ENCODE measurements at regions not wholly inside any gene's neighbourhood (a gene's known extent, or its start where the extent isn't known, plus 50 kb on each side); places are given as distances from the start of the nearest gene placed in this dataset.

DNA sequence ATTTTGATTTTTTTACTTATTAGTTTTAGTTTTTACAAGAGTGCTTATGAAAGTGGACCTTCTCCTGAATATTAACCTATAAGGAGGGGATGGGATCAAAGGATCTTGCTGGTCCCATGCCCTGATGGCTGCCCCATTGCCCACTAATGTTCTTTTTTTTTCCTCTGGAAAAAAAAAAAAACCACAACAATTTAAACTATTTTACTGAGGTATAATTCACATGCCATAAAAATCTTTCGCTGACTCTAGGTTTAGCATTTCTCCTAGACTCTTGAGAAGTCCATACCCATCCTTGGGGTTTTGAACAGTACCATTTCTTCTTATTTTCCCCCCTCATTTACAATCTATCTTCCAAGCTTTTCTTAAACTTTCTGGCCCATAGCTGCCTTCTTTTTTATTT, 481.8 kb downstream of the TFEC start:
- H3K9me2 ChIP-seq (replicated peaks; ENCODE audit: insufficient read depth, low read length) = no peaks in the 10 kb centered on the region
- no peaks in the 10 kb centered on the region for H3K9me3 ChIP-seq (replicated peaks; ENCODE audit: insufficient read depth, low read length)
- no peak for DNase-seq
- H3F3A ChIP-seq (ENCODE audit: insufficient read depth, low read length) = no peaks in the 10 kb centered on the region
- no peak overlapping the region for H3K27ac ChIP-seq (ENCODE audit: low read length)
- no peaks in the 10 kb centered on the region for H3K27me3 ChIP-seq (replicated peaks; ENCODE audit: insufficient read depth, low read length)
- no peaks in the 10 kb centered on the region for H3K79me2 ChIP-seq (ENCODE audit: low read length)
- TF ChIP-seq, protein P1, sequence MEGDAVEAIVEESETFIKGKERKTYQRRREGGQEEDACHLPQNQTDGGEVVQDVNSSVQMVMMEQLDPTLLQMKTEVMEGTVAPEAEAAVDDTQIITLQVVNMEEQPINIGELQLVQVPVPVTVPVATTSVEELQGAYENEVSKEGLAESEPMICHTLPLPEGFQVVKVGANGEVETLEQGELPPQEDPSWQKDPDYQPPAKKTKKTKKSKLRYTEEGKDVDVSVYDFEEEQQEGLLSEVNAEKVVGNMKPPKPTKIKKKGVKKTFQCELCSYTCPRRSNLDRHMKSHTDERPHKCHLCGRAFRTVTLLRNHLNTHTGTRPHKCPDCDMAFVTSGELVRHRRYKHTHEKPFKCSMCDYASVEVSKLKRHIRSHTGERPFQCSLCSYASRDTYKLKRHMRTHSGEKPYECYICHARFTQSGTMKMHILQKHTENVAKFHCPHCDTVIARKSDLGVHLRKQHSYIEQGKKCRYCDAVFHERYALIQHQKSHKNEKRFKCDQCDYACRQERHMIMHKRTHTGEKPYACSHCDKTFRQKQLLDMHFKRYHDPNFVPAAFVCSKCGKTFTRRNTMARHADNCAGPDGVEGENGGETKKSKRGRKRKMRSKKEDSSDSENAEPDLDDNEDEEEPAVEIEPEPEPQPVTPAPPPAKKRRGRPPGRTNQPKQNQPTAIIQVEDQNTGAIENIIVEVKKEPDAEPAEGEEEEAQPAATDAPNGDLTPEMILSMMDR (IDR thresholded peaks at IDR 0.05; ENCODE audit: low read length) = no peak
- TF ChIP-seq EZH2phosphoT487 (IDR thresholded peaks at IDR 0.05; ENCODE audit: low read length) (no peak), EZH2 (optimal IDR thresholded peaks at IDR 0.05; ENCODE audit: low read depth, low read length) (no peak)
- H3K4me1 ChIP-seq (ENCODE audit: low read length) = no peaks in the 10 kb centered on the region
- H3K36me3 ChIP-seq (replicated peaks; ENCODE audit: insufficient read depth, low read length) = no peaks in the 10 kb centered on the region
- no peaks in the 10 kb centered on the region for H4K20me1 ChIP-seq (ENCODE audit: insufficient read depth, low read length)
- H3K9ac ChIP-seq (ENCODE audit: low read length) = no peak overlapping the region
- no peak overlapping the region for H3K4me2 ChIP-seq (ENCODE audit: low read depth, low read length)
- H2AFZ ChIP-seq (ENCODE audit: low read length) = no peak overlapping the region
- no peak overlapping the region for H3K4me3 ChIP-seq (ENCODE audit: low read length)

DNA sequence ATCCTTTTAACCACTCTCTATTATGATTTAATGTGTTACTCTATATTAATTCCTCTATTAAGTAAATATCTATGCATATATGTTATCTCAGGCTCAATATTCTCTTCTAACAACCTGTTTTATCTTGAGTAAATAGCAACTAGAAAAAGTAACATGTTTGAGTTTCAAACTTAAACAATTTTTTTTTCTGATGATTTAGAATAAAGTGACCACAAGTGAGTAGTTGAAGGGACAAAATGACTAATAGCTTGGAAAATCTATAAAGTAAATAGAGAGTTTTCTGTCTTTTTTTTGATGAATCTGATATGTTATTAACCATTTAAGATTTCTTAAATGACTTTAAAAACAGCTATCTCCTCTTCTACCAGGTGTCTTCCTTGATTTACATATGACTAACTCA, 483.8 kb downstream of the TFEC start:
- Histone ChIP-seq H3K79me2 (ENCODE audit: low read length) (no peaks in the 10 kb centered on the region), H3K27ac (ENCODE audit: low read length) (no peak overlapping the region), H4K20me1 (ENCODE audit: insufficient read depth, low read length) (no peaks in the 10 kb centered on the region), H3K9me2 (replicated peaks; ENCODE audit: insufficient read depth, low read length) (no peaks in the 10 kb centered on the region), H2AFZ (ENCODE audit: low read length) (no peak overlapping the region), H3F3A (ENCODE audit: insufficient read depth, low read length) (no peaks in the 10 kb centered on the region), H3K36me3 (replicated peaks; ENCODE audit: insufficient read depth, low read length) (no peaks in the 10 kb centered on the region), H3K9me3 (replicated peaks; ENCODE audit: insufficient read depth, low read length) (no peaks in the 10 kb centered on the region), H3K4me3 (ENCODE audit: low read length) (no peak overlapping the region), H3K27me3 (replicated peaks; ENCODE audit: insufficient read depth, low read length) (no peaks in the 10 kb centered on the region), H3K4me1 (ENCODE audit: low read length) (no peaks in the 10 kb centered on the region), H3K9ac (ENCODE audit: low read length) (no peak overlapping the region), H3K4me2 (ENCODE audit: low read depth, low read length) (no peak overlapping the region)
- TF ChIP-seq, protein P1 (IDR thresholded peaks at IDR 0.05; ENCODE audit: low read length) = no peak
- TF ChIP-seq EZH2 (optimal IDR thresholded peaks at IDR 0.05; ENCODE audit: low read depth, low read length) (no peak), EZH2phosphoT487 (IDR thresholded peaks at IDR 0.05; ENCODE audit: low read length) (no peak)
- DNase-seq = no peak

DNA sequence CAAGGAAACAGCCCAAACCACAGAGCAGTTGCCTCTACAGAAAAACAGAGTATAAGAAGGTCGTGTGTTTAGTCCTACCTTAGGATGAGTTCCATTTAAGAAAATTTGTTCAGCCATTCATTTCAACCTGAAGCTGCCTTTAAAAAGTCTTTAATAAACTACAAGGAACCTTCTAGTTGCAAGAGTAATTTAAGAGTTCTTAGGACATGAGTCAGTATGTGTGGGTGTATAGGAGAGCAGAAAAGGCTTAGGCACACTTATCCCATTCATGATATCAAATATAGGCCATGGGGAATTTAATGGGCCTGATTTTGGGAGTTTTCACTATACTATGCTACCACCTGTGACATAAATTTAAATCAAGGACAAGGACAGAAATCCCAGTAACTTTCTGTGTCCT, 496.8 kb downstream of the TFEC start:
- no peak overlapping the region for H2AFZ ChIP-seq (ENCODE audit: low read length)
- H3K27me3 ChIP-seq (replicated peaks; ENCODE audit: insufficient read depth, low read length) = no peaks in the 10 kb centered on the region
- DNase-seq = no peak
- H3K36me3 ChIP-seq (replicated peaks; ENCODE audit: insufficient read depth, low read length) = no peaks in the 10 kb centered on the region
- H3K9me3 ChIP-seq (replicated peaks; ENCODE audit: insufficient read depth, low read length) = no peaks in the 10 kb centered on the region
- no peaks in the 10 kb centered on the region for H3K79me2 ChIP-seq (ENCODE audit: low read length)
- no peak overlapping the region for H3K27ac ChIP-seq (ENCODE audit: low read length)
- no peak for TF ChIP-seq EZH2 (optimal IDR thresholded peaks at IDR 0.05; ENCODE audit: low read depth, low read length)
- no peak for TF ChIP-seq EZH2phosphoT487 (IDR thresholded peaks at IDR 0.05; ENCODE audit: low read length)
- TF ChIP-seq, protein P1 (IDR thresholded peaks at IDR 0.05; ENCODE audit: low read length) = no peak
- H3K4me2 ChIP-seq (ENCODE audit: low read depth, low read length) = no peak overlapping the region
- no peak overlapping the region for H3K4me3 ChIP-seq (ENCODE audit: low read length)
- H3K9ac ChIP-seq (ENCODE audit: low read length) = no peak overlapping the region
- H4K20me1 ChIP-seq (ENCODE audit: insufficient read depth, low read length) = no peaks in the 10 kb centered on the region
- no peaks in the 10 kb centered on the region for H3K9me2 ChIP-seq (replicated peaks; ENCODE audit: insufficient read depth, low read length)
- H3F3A ChIP-seq (ENCODE audit: insufficient read depth, low read length) = no peaks in the 10 kb centered on the region
- no peaks in the 10 kb centered on the region for H3K4me1 ChIP-seq (ENCODE audit: low read length)
